HEK293 (cell line): ENCODE measurements at regions not wholly inside any gene's neighbourhood (a gene's known extent, or its start where the extent isn't known, plus 50 kb on each side); places are given as distances from the start of the nearest gene placed in this dataset.
"Not testable (repeated sequence)": the region's sequence is repeated elsewhere in the genome, so short reads cannot be mapped to it uniquely, and the experiment has no call there.

ENCODE experiments used
- CTCF ChIA-PET: fragments of 350-600 bp; formaldehyde crosslinking; extraction: SDS; loops from one replicate; lab custom pipeline; 2021; ENCODE audit warnings: antibody characterized with exemption; lab: Yijun Ruan, JAX
- POLR2A ChIA-PET: fragments of 300-600 bp; formaldehyde crosslinking; extraction: SDS; loops from one replicate; lab custom pipeline; 2020; ENCODE audit warnings: antibody characterized with exemption, inconsistent platforms; lab: Yijun Ruan, JAX
- H3K27ac ChIP-seq: fragments of 200-500 bp; sonication (Bioruptor generic); 2 replicates; pipeline ENCODE4 v1.5.1; 2014; ENCODE audit warnings: low read depth, low read length, control low read depth, inconsistent platforms; ENCODE audit errors: extremely low read depth
- H3K36me3 ChIP-seq, 2 experiments: fragments of 200-500 bp in 1 of 2; sonication (Bioruptor generic) in 1 of 2; 1 replicate in 1 of 2; 2 replicates in 1 of 2; pipeline ENCODE4 v1.5.1; 2014 to 2017; ENCODE audit warnings: inconsistent platforms in 2 of 2, low read length in 2 of 2; ENCODE audit not compliant: control insufficient read depth in 2 of 2, insufficient read depth in 1 of 2
- H3K4me1 ChIP-seq: fragments of 200-500 bp; sonication (Bioruptor generic); 2 replicates; pipeline ENCODE4 v1.5.1; 2014; ENCODE audit warnings: mild to moderate bottlenecking, low read length, inconsistent platforms; ENCODE audit not compliant: control insufficient read depth, insufficient read depth
- H3K4me3 ChIP-seq: 2 replicates; pipeline ENCODE4 v1.5.1; 2011; ENCODE audit warnings: low read depth, mild to moderate bottlenecking, control low read depth, low read length, moderate library complexity
- H3K9me3 ChIP-seq: fragments of 200-500 bp; sonication (Bioruptor generic); 2 replicates; pipeline ENCODE4 v1.5.1; 2014; ENCODE audit warnings: low read depth, low read length, inconsistent platforms; ENCODE audit not compliant: control insufficient read depth, insufficient read depth
- GLIS1 ChIP-seq: fragments of 450-650 bp; formaldehyde crosslinking; IDR thresholded peaks from 2 replicates; pipeline ENCODE4 v1.5.1; 2016; ENCODE audit warnings: missing biosample characterization, missing genetic modification characterization
- SETDB1 ChIP-seq: IDR thresholded peaks from one replicate; pipeline ENCODE4 v1.6.1; 2017; ENCODE audit warnings: mild to moderate bottlenecking, low read length, moderate library complexity, mixed read lengths; ENCODE audit not compliant: insufficient read length
- SP2 ChIP-seq: fragments of 450-650 bp; formaldehyde crosslinking; IDR thresholded peaks from 2 replicates; pipeline ENCODE4 v1.5.1; 2016; ENCODE audit warnings: missing biosample characterization, missing genetic modification characterization
- SP7 ChIP-seq: fragments of 450-650 bp; formaldehyde crosslinking; IDR thresholded peaks from 2 replicates; pipeline ENCODE4 v1.5.1; 2016; ENCODE audit warnings: missing biosample characterization, missing genetic modification characterization
- ZBTB1 ChIP-seq: fragments of 450-650 bp; formaldehyde crosslinking; IDR thresholded peaks from 2 replicates; pipeline ENCODE4 v1.5.1; 2016; ENCODE audit warnings: missing biosample characterization, missing genetic modification characterization
- ZBTB17 ChIP-seq: fragments of 450-650 bp; formaldehyde crosslinking; IDR thresholded peaks from 2 replicates; pipeline ENCODE4 v1.5.1; 2016; ENCODE audit warnings: missing biosample characterization, missing genetic modification characterization
- ZFP3 ChIP-seq: fragments of 450-650 bp; formaldehyde crosslinking; IDR thresholded peaks from 2 replicates; pipeline ENCODE4 v1.5.1; 2016; ENCODE audit warnings: low read depth, missing biosample characterization, missing genetic modification characterization
- ZNF121 ChIP-seq: fragments of 450-650 bp; formaldehyde crosslinking; IDR thresholded peaks from 2 replicates; pipeline ENCODE4 v1.5.1; 2016; ENCODE audit warnings: missing biosample characterization, missing genetic modification characterization
- ZNF157 ChIP-seq: fragments of 450-650 bp; formaldehyde crosslinking; IDR thresholded peaks from 2 replicates; pipeline ENCODE4 v1.5.1; 2016; ENCODE audit warnings: missing biosample characterization, missing genetic modification characterization
- ZNF202 ChIP-seq: fragments of 450-650 bp; formaldehyde crosslinking; IDR thresholded peaks from 2 replicates; pipeline ENCODE4 v1.5.1; 2016; ENCODE audit warnings: missing biosample characterization, missing genetic modification characterization, borderline replicate concordance
- ZNF24 ChIP-seq: fragments of 450-650 bp; formaldehyde crosslinking; IDR thresholded peaks from 2 replicates; pipeline ENCODE4 v1.5.1; 2016; ENCODE audit warnings: missing biosample characterization, missing genetic modification characterization
- ZNF48 ChIP-seq: fragments of 450-650 bp; formaldehyde crosslinking; IDR thresholded peaks from 2 replicates; pipeline ENCODE4 v1.5.1; 2016; ENCODE audit warnings: missing biosample characterization, missing genetic modification characterization
- ZNF514 ChIP-seq: fragments of 450-650 bp; formaldehyde crosslinking; IDR thresholded peaks from 2 replicates; pipeline ENCODE4 v1.5.1; 2016; ENCODE audit warnings: missing biosample characterization, missing genetic modification characterization
- ZNF548 ChIP-seq: fragments of 450-650 bp; formaldehyde crosslinking; IDR thresholded peaks from 2 replicates; pipeline ENCODE4 v1.5.1; 2016; ENCODE audit warnings: missing biosample characterization, missing genetic modification characterization
- ZNF549 ChIP-seq: fragments of 450-650 bp; IDR thresholded peaks from 2 replicates; pipeline ENCODE4 v1.5.1; 2018; ENCODE audit warnings: missing biosample characterization, missing genetic modification characterization, mild to moderate bottlenecking, inconsistent platforms, moderate library complexity
- ZNF677 ChIP-seq: fragments of 450-650 bp; IDR thresholded peaks from 2 replicates; pipeline ENCODE4 v1.5.0; 2018; ENCODE audit warnings: missing biosample characterization, mild to moderate bottlenecking, missing genetic modification characterization, moderate library complexity
- ZNF747 ChIP-seq: fragments of 450-650 bp; formaldehyde crosslinking; IDR thresholded peaks from 2 replicates; pipeline ENCODE4 v1.5.1; 2016; ENCODE audit warnings: missing biosample characterization, missing genetic modification characterization
- ZNF76 ChIP-seq: fragments of 450-650 bp; formaldehyde crosslinking; IDR thresholded peaks from 2 replicates; pipeline ENCODE4; 2016; ENCODE audit warnings: low read depth, missing biosample characterization, missing genetic modification characterization, borderline replicate concordance
- ZNF768 ChIP-seq: fragments of 450-650 bp; formaldehyde crosslinking; IDR thresholded peaks from 2 replicates; pipeline ENCODE4 v1.5.1; 2018; ENCODE audit warnings: missing biosample characterization, mild to moderate bottlenecking, missing genetic modification characterization
- ZNF792 ChIP-seq: fragments of 450-650 bp; formaldehyde crosslinking; IDR thresholded peaks from 2 replicates; pipeline ENCODE4 v1.5.1; 2016; ENCODE audit warnings: missing biosample characterization, missing genetic modification characterization
- ZNF830 ChIP-seq: fragments of 450-650 bp; IDR thresholded peaks from 2 replicates; pipeline ENCODE4 v1.5.0; 2018; ENCODE audit warnings: missing biosample characterization, missing genetic modification characterization, low read depth, mild to moderate bottlenecking, moderate library complexity
- TF ChIP-seq, protein P1 (sequence below): fragments of 450-650 bp; formaldehyde crosslinking; IDR thresholded peaks from 2 replicates; pipeline ENCODE4 v1.5.1; 2016; ENCODE audit warnings: missing biosample characterization, missing genetic modification characterization
- TF ChIP-seq, protein P2 (sequence below): fragments of 450-650 bp; formaldehyde crosslinking; IDR thresholded peaks from 2 replicates; pipeline ENCODE4; 2016; ENCODE audit warnings: missing biosample characterization, missing genetic modification characterization
- TF ChIP-seq, protein P3 (sequence below): fragments of 450-650 bp; formaldehyde crosslinking; IDR thresholded peaks from 2 replicates; pipeline ENCODE4 v1.5.1; 2016; ENCODE audit warnings: missing biosample characterization, missing genetic modification characterization
- TF ChIP-seq, protein P4 (sequence below): fragments of 450-650 bp; formaldehyde crosslinking; conservative IDR thresholded peaks from 2 replicates; pipeline ENCODE4 v1.5.1; 2016; ENCODE audit warnings: low read depth, missing biosample characterization, missing genetic modification characterization

DNA sequence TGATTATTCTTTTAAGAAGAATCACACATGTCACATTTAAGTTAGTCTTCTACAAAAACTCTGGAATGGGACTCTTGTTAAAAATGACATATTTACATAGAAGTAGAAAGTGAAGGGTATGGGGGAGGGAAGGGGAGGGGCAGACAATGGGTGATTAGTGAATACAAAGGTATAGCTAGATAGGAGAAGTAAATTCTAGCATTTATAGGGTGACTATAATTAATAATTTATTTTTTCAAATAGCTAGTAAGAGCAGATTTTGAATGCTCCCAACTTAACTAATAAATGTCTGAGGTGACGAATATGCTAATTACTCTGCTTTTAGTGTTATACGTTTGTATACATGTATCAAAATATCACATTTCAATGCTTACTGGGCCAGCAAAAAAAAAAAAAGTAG lies 59.4 kb downstream of the BLTP3B start:
- CTCF ChIA-PET = no interaction called here
- H3K4me3 ChIP-seq = no peak overlapping the region
- H3K27ac ChIP-seq = no peak overlapping the region
- POLR2A ChIA-PET = no interaction called here
- TF ChIP-seq, protein P1, sequence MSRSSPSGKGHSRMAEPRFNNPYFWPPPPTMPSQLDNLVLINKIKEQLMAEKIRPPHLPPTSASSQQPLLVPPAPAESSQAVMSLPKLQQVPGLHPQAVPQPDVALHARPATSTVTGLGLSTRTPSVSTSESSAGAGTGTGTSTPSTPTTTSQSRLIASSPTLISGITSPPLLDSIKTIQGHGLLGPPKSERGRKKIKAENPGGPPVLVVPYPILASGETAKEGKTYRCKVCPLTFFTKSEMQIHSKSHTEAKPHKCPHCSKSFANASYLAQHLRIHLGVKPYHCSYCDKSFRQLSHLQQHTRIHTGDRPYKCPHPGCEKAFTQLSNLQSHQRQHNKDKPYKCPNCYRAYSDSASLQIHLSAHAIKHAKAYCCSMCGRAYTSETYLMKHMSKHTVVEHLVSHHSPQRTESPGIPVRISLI (tag by site-specific recombination) = no peak
- TF ChIP-seq SETDB1 (no peak), ZNF549 (tag by site-specific recombination) (no peak), ZNF48 (tag by site-specific recombination) (no peak), SP7 (tag by site-specific recombination) (no peak), ZNF24 (no peak), ZNF830 (tag by site-specific recombination) (no peak), ZNF548 (tag by site-specific recombination) (no peak), ZBTB17 (tag by site-specific recombination) (no peak), ZBTB1 (tag by site-specific recombination) (no peak), ZNF202 (tag by site-specific recombination) (no peak), ZFP3 (tag by site-specific recombination) (no peak), ZNF677 (tag by site-specific recombination) (no peak), ZNF76 (tag by site-specific recombination) (no peak)
- TF ChIP-seq, protein P2, sequence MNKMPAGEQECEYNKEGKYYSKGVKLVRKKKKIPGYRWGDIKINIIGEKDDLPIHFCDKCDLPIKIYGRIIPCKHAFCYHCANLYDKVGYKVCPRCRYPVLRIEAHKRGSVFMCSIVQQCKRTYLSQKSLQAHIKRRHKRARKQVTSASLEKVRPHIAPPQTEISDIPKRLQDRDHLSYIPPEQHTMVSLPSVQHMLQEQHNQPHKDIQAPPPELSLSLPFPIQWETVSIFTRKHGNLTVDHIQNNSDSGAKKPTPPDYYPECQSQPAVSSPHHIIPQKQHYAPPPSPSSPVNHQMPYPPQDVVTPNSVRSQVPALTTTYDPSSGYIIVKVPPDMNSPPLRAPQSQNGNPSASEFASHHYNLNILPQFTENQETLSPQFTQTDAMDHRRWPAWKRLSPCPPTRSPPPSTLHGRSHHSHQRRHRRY (tag by site-specific recombination) = no peak
- no peaks in the 10 kb centered on the region for H3K4me1 ChIP-seq
- peaks cover 24 to 27% of the 10 kb centered on the region in 2 experiments for H3K36me3 ChIP-seq
- no peaks in the 10 kb centered on the region for H3K9me3 ChIP-seq

DNA sequence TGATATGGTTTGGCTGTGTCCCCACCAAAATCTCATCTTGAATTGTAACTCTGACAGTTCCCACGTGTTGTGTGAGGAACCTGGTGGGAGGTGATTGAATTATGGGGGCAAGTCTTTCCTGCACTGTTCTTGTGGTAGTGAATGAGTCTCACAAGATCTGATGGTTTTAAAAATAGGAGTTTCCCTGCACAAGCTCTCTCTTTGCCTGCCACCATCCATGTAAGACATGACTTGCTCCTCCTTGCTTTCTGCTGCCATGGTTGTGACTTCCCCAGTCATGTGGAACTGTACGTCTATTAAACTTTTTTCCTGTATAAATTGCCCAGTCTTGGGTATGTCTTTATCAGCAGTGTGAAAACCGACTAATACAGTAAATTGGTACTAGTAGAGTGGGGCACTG lies 63.9 kb downstream of the BLTP3B start:
- H3K4me1 ChIP-seq, H3K27ac ChIP-seq, H3K9me3 ChIP-seq, POLR2A ChIA-PET, H3K4me3 ChIP-seq, CTCF ChIA-PET: not testable (repeated sequence)
- peaks cover 16 to 27% of the 10 kb centered on the region in 2 experiments for H3K36me3 ChIP-seq

DNA sequence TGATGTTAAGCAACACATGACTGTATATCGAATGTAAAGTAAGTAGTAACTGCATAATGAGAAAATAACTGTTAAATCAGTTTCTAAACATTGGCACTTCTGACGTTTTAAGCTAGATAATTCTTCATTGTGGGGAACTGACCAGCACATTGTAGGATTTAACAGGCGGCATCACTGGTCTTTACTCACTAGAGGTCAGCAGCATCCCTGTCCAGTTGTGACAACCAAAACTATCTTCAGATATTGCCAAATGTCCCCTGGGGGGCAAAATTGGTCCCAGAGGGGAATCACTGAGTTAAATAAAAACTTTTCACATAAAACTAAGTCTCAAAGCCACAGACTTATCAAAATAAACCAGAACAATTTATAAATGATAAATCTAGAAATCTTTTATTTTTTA lies 65.3 kb downstream of the BLTP3B start:
- Histone ChIP-seq H3K9me3 (no peaks in the 10 kb centered on the region), H3K4me1 (no peaks in the 10 kb centered on the region), H3K4me3 (no peak overlapping the region), H3K36me3 (peaks cover 10 to 21% of the 10 kb centered on the region in 2 experiments), H3K27ac (no peak overlapping the region)
- ChIA-PET CTCF (interaction anchor here (0.7 kb wide), 1 partner anchor 20 kb away, joined by 3 read pairs; no protein-coding TSS in a partner anchor), POLR2A (no interaction called here)
- no peak for TF ChIP-seq ZNF747
- TF ChIP-seq SP2 (tag by site-specific recombination) = no peak
- TF ChIP-seq GLIS1 (tag by site-specific recombination) = no peak
- no peak for TF ChIP-seq SP7 (tag by site-specific recombination)
- no peak for TF ChIP-seq ZNF548 (tag by site-specific recombination)
- TF ChIP-seq ZNF514 = no peak
- no peak for TF ChIP-seq ZNF768 (tag by site-specific recombination)
- TF ChIP-seq, protein P3, sequence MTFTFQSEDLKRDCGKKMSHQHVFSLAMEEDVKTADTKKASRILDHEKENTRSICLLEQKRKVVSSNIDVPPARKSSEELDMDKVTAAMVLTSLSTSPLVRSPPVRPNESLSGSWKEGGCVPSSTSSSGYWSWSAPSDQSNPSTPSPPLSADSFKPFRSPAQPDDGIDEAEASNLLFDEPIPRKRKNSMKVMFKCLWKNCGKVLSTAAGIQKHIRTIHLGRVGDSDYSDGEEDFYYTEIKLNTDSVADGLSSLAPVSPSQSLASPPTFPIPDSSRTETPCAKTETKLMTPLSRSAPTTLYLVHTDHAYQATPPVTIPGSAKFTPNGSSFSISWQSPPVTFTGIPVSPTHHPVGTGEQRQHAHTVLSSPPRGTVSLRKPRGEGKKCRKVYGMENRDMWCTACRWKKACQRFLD = no peak
- TF ChIP-seq, protein P4, sequence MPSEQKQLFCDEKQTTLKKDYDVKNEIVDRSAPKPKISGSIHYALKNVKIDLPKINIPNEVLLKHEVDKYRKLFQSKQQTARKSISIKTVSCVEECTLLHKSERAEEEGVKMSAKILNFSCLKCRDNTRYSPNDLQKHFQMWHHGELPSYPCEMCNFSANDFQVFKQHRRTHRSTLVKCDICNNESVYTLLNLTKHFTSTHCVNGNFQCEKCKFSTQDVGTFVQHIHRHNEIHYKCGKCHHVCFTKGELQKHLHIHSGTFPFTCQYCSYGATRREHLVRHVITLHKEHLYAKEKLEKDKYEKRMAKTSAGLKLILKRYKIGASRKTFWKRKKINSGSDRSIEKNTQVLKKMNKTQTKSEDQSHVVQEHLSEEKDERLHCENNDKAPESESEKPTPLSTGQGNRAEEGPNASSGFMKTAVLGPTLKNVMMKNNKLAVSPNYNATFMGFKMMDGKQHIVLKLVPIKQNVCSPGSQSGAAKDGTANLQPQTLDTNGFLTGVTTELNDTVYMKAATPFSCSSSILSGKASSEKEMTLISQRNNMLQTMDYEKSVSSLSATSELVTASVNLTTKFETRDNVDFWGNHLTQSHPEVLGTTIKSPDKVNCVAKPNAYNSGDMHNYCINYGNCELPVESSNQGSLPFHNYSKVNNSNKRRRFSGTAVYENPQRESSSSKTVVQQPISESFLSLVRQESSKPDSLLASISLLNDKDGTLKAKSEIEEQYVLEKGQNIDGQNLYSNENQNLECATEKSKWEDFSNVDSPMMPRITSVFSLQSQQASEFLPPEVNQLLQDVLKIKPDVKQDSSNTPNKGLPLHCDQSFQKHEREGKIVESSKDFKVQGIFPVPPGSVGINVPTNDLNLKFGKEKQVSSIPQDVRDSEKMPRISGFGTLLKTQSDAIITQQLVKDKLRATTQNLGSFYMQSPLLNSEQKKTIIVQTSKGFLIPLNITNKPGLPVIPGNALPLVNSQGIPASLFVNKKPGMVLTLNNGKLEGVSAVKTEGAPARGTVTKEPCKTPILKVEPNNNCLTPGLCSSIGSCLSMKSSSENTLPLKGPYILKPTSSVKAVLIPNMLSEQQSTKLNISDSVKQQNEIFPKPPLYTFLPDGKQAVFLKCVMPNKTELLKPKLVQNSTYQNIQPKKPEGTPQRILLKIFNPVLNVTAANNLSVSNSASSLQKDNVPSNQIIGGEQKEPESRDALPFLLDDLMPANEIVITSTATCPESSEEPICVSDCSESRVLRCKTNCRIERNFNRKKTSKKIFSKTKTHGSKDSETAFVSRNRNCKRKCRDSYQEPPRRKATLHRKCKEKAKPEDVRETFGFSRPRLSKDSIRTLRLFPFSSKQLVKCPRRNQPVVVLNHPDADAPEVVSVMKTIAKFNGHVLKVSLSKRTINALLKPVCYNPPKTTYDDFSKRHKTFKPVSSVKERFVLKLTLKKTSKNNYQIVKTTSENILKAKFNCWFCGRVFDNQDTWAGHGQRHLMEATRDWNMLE (tag by site-specific recombination) = no peak
- TF ChIP-seq ZNF792 (tag by site-specific recombination) = no peak
- no peak for TF ChIP-seq ZNF48 (tag by site-specific recombination)
- no peak for TF ChIP-seq ZBTB1 (tag by site-specific recombination)
- no peak for TF ChIP-seq ZNF157 (tag by site-specific recombination)
- no peak for TF ChIP-seq ZNF121 (tag by site-specific recombination)
